GM21786 (cell line): ENCODE measurements at regions not wholly inside any gene's neighbourhood (a gene's known extent, or its start where the extent isn't known, plus 50 kb on each side); places are given as distances from the start of the nearest gene placed in this dataset.

Experiments
- ATAC-seq: cut with Tn5 transposase; IDR thresholded peaks from one replicate; pipeline ENCODE4 v1.9.1; 2021; ENCODE audit not compliant: unreplicated experiment

DNA sequence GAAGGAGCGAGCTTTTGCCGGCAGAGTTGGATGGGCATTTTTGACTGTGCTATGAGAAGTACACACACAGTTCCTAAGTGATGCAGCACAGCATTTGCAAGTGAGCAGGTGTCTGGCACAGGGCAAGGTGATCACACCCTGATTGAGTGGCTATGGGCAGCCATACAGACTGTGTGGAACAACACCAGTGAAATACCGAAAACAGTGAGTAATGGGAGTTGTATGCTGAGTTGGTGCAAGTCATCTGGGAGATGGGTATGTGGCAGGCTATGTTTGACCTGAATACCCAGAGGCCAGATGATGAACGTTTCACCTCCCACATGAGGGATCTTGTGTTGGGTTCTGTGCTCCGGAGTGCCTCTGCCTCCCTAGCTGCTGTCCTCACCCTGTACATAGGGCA lies 53.5 kb upstream of the TIPARP start:
- ATAC-seq: no peak

- ATAC-seq: no peak
These were observed 54.1 kb upstream of the TIPARP start for GRCh38 chr3:156620260-156620659.

DNA sequence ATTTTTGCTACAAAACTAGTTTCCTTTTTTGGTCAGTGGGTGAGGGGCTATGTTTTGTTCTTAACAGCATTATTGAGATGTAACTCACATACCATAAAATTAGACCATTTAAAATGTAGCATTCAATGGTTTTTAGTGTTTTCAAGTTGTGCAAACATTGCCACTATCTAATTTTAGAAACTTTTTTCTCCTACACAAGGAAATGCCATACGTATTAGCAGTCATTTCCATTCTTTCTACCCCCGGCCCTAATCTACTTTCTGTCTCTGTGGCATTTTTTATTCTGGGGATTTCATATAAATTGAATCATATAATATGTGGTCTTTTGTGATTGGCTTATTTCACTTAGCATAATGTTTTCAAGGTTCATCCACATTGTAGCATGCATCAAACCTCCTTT lies 55.0 kb upstream of the TIPARP start:
- ATAC-seq: no peak

GRCh38 chr3:156617781-156618180 lies 56.6 kb upstream of the TIPARP start:
- ATAC-seq: no peak

DNA sequence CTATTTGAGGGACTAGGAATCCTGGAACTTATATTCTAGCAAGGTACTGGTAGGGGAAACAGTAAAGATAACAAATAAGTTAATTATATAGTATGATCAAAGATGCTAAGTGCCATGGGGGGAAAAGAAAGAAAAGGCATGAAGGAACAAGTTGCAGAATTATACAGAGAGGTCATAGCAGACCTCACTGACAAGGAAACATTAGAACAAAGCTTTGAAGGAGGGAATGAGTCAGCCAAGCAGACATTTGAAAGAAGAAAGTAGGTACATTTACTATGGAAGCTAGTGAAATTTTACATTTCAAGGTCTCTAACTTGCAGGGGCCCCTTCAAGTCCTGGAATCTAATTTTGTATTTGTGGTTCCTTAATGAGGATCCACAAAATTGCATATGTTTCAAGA lies 57.2 kb upstream of the TIPARP start:
- ATAC-seq: no peak

- ATAC-seq: no peak
These were observed 58.7 kb upstream of the TIPARP start for GRCh38 chr3:156615592-156616173.

GRCh38 chr3:156614642-156615511 lies 59.5 kb upstream of the TIPARP start:
- ATAC-seq: no peak

DNA sequence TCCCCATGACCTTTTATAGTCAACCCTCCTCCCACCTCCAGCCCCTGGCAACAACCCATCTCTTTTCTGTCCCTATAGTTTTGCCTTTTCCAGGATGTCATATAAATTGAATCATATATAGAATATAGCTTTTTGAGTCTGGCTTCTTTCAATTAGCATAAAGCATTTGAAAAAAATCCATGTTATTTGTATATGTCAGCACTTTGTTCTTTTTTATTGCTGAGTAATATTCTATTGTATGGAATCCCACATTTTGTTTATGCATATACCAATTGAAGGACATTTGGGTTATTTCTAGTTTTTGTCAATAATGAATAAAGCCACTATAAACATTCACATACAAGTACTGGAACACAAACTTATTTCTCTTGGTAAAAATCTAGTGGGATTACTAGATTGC lies 58.0 kb upstream of the SSR3 start:
- ATAC-seq: no peak

DNA sequence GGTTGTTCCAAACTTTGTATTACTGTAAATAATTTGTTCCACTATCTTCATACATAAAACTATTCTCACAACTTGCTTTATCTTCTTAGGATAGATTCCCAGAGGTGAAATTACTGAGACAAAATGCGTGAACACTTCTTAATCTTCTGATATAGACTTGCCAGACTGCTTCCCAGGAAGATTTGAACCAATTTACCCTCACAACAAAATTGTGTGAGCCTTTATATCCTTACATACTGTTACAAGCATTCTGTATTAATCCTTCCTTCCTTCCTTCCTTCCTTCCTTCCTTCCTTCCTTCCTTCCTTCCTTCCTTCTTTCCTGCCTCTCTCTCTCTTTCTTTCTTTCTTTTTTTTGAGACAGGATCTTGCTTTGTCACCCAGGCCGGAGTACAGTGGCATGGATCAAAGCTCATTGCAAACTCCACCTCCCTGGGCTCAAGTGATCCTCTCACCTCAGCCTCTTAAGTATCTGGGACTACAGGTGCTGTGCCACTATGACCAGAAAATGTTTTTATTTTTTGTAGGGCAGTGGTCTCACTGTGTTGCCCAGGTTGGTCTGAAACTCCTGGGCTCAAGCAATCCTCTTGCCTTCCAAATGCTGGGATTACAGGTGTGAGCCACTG lies 57.1 kb upstream of the SSR3 start:
- no peak for ATAC-seq

GRCh38 chr3:156610154-156610553 lies 55.2 kb upstream of the SSR3 start:
- ATAC-seq: no peak

- no peak for ATAC-seq
These were observed 54.6 kb upstream of the SSR3 start for GRCh38 chr3:156609546-156609945.

- ATAC-seq: no peak
These were observed 53.9 kb upstream of the SSR3 start for GRCh38 chr3:156608601-156609514.

GRCh38 chr3:156606729-156607128 lies 51.8 kb upstream of the SSR3 start:
- no peak for ATAC-seq

DNA sequence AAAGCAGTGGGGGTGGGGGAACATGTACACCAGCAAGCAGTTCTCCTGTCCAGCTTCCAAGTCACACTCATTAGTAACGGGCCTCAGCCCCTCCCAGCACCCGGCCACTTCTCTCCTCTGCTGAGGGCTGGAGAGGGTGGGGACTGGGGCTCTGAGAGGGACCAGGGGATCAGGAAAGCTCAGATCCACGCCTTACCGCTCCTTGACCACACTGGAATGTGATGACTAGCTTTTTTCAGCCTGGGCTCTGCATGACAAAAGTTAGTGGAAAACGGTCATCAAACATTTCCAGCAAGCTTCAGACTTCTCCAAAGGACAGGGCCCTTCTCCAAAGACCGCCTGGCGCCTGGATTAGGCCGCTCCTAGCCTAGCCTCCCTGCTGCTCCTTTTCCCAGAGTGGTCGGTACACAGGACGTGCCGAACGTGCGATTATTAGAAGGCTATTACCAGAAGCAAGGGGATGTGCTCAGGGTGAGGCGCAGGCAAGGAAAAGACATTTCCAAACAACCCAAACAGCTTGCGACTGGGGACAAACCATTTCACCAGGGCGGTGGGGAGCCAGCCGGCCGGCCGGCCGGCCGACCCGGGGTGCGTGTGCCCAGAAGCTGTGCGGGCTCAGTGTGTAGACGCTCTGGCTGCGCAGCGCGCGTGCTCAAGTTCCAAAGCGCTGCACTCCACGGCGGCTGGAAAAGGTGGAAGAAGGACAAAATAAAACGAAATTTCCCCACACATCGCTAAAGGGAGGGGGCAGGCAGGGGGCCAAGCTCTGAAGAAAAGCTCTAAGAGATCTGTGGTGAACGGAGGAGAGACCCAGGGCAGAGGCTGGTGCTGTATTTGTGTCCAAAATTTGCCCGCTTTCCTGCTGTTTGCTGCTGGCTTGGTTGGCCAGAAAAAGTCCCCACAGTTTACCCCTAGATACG lies 51.0 kb upstream of the SSR3 start:
- ATAC-seq: peak; percentile 30

DNA sequence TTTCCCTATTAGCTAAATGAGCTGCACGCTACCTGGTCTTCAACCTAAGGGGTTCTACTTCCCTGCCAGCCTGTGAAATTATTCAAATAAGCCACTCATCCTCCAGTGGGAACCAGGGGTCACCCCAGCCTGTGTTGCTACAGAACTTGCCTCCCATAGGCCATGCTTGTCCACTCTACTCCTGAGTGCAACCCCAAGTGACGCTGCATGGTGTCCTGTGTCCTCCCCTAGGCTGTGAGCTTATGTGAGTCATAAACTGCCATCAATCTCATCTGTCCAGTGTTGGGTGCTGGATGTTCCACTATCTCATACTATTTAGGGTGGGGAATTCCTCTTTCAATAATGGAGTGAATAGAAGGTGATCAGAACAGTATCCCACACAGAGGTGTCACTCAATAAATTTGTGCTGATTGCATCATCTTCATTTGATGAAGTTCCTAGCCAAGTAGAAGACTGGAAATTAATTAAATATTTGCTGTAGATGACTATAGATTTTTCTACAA lies 49.8 kb upstream of the SSR3 start:
- no peak for ATAC-seq
